Adrenal gland (tissue), 5 donors: ENCODE measurements at regions not wholly inside any gene's neighbourhood (a gene's known extent, or its start where the extent isn't known, plus 50 kb on each side); places are given as distances from the start of the nearest gene placed in this dataset.

Source experiments
- CTCF ChIP-seq, 6 experiments: fragments of 450-650 bp in 4 of 6; fragments of 200-600 bp in 2 of 6; sonication (generic) in 1 of 6; IDR thresholded peaks; 1 replicate in 5 of 6; 2 replicates in 1 of 6; pipeline versions ENCODE4 v1.5.1 to v1.8.0; 2016 to 2021; ENCODE audit warnings: antibody characterized with exemption in 6 of 6, mild to moderate bottlenecking in 2 of 6, moderate library complexity in 1 of 6
- POLR2A ChIP-seq, 2 donors: fragments of 450-650 bp; IDR thresholded peaks; one replicate each; pipeline ENCODE4 v1.6.1; 2017; ENCODE audit warnings: antibody characterized with exemption in 2 of 2, mild to moderate bottlenecking in 2 of 2, moderate library complexity in 1 of 2
- donor health status: DM: no; HTN: no; CAD: no.

- TF ChIP-seq CTCF (IDR thresholded peaks at IDR 0.05) (no peak), POLR2A (IDR thresholded peaks at IDR 0.05) (no peak)
Measured at GRCh38 chr11:13140028-13140870, 131.1 kb downstream of the RASSF10 start.
